GM12892 (cell line): ENCODE measurements at regions not wholly inside any gene's neighbourhood (a gene's known extent, or its start where the extent isn't known, plus 50 kb on each side); places are given as distances from the start of the nearest gene placed in this dataset.
"Not testable (repeated sequence)": the region's sequence is repeated elsewhere in the genome, so short reads cannot be mapped to it uniquely, and the experiment has no call there.

Experiments used
- DNase-seq: peaks from one replicate; pipeline ENCODE4 v3.0.0; 2011; ENCODE audit not compliant: insufficient read length
- FAIRE-seq: peaks from 2 replicates; lab custom pipeline; 2011; peaks lifted over from hg19 to GRCh38; lab: Jason Lieb, UNC
- POLR2A ChIP-seq: IDR thresholded peaks from 2 replicates; pipeline ENCODE4 v1.6.1; 2011; ENCODE audit warnings: low read depth, low read length, control low read depth
- POLR2AphosphoS5 ChIP-seq: IDR thresholded peaks from 2 replicates; pipeline ENCODE4 v1.6.1; 2011; ENCODE audit warnings: low read depth, low read length, control low read depth
- TAF1 ChIP-seq: IDR thresholded peaks from 2 replicates; pipeline ENCODE4 v1.6.1; 2011; ENCODE audit warnings: low read depth, mild to moderate bottlenecking, control low read depth, low read length, borderline replicate concordance

DNA sequence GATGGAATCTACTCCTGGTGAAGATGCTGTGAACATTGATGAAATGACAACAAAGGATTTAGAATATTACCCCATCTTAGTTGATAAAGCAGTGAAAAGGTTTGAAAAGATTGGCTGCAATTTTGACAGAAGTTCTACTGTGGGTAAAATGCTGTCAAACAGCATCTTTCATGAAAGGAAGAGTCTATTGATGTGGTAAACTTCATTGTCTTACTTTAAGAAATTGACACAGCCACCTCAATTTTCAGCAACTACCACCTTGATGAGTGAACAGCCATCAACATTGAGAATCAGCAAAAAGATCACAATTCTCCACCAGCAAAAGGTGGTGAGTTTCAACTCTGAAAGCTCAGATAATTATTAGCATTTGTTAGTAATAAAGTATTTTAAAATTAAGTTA is 310.3 kb upstream of the RBMS1 start:
- FAIRE-seq, result no peak
- DNase-seq, result no peak
- TF ChIP-seq TAF1, result no peak
- TF ChIP-seq POLR2AphosphoS5, result no peak
- no peak for TF ChIP-seq POLR2A

DNA sequence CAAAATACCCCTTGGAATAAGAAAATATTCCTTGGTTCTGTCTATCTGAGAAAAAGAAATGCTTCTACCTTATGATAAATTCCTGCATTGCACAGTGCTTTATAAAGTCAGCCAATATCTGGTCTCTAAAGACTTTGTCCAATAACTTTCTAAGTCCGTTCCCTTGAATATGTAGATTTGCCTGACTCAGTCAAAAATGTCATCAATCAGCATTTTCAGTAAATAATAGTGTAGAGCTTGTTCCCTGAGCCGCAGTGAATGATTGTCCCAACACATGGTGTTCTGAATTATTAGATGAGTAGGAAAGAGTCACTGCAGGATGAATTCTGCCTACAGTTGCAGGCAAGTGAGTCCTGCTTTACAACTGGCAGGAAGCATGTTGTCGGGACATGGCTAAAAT is 316.8 kb upstream of the RBMS1 start:
- DNase-seq, result no peak
- TF ChIP-seq POLR2AphosphoS5 (no peak), TAF1 (no peak), POLR2A (no peak)
- no peak for FAIRE-seq

DNA sequence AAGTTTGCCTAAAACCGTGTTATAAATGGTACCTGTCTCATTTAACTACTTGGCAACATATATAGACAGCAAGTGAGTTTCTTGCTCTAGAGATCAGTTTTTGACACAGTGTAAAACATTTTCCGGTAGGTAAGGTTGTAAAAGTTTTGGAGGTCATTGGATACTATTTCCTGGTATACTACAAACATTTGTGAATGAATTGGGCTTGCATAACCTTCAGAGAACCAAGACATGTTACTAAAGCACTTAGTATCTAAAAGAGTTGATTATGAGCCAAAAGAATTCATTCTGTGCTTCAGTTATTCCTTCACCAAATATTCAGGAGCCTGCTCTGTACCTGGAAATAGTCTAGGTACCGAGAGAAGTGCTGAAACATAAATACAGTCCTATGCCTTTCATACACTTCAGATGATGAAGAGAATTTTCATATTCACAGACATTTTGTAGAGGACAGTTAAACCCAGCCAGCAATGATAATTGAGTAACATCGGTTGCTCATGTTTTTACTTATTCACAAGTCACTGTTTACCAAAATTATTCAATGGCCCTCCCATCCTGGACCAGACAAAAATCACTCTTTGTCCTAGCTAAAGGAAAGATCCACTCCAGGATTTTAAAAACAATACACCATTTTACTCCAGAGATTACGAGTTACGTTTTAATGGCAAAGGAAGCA is 319.4 kb upstream of the RBMS1 start:
- DNase-seq, result no peak
- TF ChIP-seq POLR2AphosphoS5 (no peak), POLR2A (no peak), TAF1 (no peak)
- no peak for FAIRE-seq

DNA sequence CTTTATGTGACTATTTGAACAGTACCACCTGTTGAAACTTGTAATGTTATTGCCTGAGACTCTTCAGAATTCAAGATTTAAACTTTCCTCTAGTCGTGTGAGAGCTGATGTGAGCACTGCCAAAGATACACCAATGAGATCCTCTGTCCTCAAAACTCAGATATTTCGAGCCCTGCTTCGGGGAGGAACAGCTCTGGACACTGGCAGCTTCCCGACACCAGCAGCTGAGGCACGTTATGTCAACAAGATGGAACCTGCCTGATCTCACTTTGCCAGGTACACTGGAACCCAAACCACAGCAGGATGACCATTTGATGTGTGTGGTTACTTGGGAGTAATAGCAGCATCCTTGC is 319.9 kb upstream of the RBMS1 start:
- TF ChIP-seq TAF1 (no peak), POLR2A (no peak), POLR2AphosphoS5 (no peak)
- no peak for FAIRE-seq
- DNase-seq, result no peak

- no peak for DNase-seq
- no peak for FAIRE-seq
- no peak for TF ChIP-seq TAF1
- TF ChIP-seq POLR2AphosphoS5, result no peak
- TF ChIP-seq POLR2A, result no peak
Measured at GRCh38 chr2:160816916-160817499, 323.4 kb upstream of the RBMS1 start.

- no peak for TF ChIP-seq POLR2AphosphoS5
- TF ChIP-seq TAF1, result no peak
- TF ChIP-seq POLR2A, result no peak
- DNase-seq, result no peak
- FAIRE-seq, result no peak
Measured at GRCh38 chr2:160820691-160821090, 327.1 kb upstream of the RBMS1 start.

GRCh38 chr2:160822006-160822405 is 328.4 kb upstream of the RBMS1 start:
- FAIRE-seq (no peak), DNase-seq (no peak)
- TF ChIP-seq TAF1 (no peak), POLR2A (no peak), POLR2AphosphoS5 (no peak)

DNA sequence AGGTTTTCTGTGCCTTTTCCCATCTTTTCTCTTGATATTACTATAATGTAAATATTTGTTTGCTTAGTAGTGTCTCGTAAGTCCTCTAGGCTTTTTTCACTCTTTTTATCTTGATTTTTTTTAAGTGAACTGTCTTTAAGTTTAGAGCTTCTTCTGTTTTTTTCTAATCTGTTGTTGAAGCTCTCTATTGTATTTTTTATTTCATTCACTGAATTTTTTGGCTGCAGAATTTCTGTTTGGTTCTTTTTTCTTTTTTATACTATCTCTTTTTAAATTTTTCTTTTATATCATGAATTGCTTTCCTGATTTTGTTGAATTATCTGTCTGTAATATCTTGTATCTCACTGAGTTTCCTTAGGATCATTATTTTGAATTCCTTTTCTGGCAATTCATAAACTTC is 331.8 kb upstream of the RBMS1 start:
- TF ChIP-seq POLR2AphosphoS5, result no peak
- TF ChIP-seq POLR2A, result no peak
- no peak for TF ChIP-seq TAF1
- FAIRE-seq, result no peak
- no peak for DNase-seq

GRCh38 chr2:160826496-160826895 is 332.9 kb upstream of the RBMS1 start:
- TF ChIP-seq POLR2AphosphoS5 (no peak), TAF1 (no peak), POLR2A (no peak)
- DNase-seq, result no peak
- FAIRE-seq, result no peak

DNA sequence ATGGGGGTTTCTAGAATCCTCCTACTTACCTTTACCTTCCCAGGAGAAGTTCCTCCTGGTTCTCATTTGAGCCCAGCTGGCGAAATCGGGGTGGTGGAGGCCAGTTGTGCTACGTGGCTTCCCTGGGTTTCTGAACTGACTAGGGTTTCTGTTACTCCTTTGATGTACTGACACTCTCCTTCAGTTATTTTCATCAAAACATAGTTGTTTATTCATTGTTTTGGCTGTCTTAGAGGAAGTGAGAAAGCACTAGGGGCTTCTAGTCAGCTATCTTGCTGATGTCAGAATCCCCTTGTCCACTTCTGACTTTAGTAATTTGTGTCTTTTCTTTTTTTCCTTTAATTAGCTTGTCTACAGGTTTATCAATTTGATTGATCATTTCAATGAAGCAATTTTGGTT is 332.2 kb upstream of the TANK start:
- DNase-seq, result no peak
- no peak for TF ChIP-seq POLR2AphosphoS5
- no peak for TF ChIP-seq TAF1
- TF ChIP-seq POLR2A, result no peak

DNA sequence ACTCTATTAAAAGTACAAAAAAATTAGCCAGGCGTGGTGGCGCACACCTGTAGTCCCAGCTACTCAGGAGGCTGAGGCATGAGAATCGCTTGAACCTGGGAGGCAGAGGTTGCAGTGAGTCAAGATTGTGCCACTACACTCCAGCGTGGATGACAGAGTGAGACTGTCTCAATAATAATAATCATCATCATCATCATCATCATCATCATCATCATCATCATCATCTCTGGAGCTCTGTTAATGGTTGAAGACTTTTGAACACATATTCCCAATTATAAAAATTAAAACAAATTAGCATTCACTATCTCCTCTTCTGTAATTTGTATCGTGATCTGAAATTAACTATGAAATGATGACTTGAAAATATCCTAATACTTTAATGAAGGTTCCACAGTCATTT is 327.8 kb upstream of the TANK start:
- FAIRE-seq, DNase-seq: not testable (repeated sequence)

More for the DNA sequence above, 332.2 kb upstream of the TANK start:
- no peak for FAIRE-seq

DNA sequence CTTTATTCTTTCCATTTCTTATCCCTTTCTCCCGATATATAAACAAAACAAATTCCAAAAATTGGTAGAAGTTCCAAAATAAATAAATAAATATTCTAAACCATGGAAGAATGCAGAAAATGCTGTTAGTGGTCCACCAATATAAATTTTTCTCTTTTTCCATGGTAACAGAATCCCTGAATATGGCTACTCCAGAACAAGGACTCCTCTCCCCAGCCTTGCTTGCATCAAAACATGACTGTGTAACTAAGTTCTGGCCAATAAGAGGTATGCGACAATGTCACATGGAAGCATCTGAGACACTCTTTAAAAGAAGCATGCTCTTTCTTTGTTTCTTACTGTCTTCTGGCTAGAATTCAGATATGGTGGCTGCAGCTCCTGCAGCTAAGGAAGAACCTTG is 325.1 kb upstream of the TANK start:
- DNase-seq (no peak), FAIRE-seq (no peak)
- TF ChIP-seq POLR2A (no peak), TAF1 (no peak), POLR2AphosphoS5 (no peak)

- TF ChIP-seq POLR2A (no peak), POLR2AphosphoS5 (no peak), TAF1 (no peak)
- DNase-seq (no peak), FAIRE-seq (no peak)
Measured at GRCh38 chr2:160836755-160837154, 323.5 kb upstream of the TANK start.

GRCh38 chr2:160837416-160837815 is 322.8 kb upstream of the TANK start:
- DNase-seq (no peak), FAIRE-seq (no peak)
- TF ChIP-seq POLR2AphosphoS5 (no peak), POLR2A (no peak), TAF1 (no peak)

GRCh38 chr2:160838147-160838546 is 322.1 kb upstream of the TANK start:
- TF ChIP-seq TAF1 (no peak), POLR2A (no peak), POLR2AphosphoS5 (no peak)
- no peak for FAIRE-seq
- DNase-seq, result no peak
